ENCODE measurements at regions not wholly inside any gene's neighbourhood (a gene's known extent, or its start where the extent isn't known, plus 50 kb on each side); places are given as distances from the start of the nearest gene placed in this dataset.

- TF ChIP-seq CTCF (IDR thresholded peaks at IDR 0.05; ENCODE audit: low read depth, low read length) (no peak), EZH2phosphoT487 (IDR thresholded peaks at IDR 0.05; ENCODE audit: low read depth) (no peak)
These were observed 274.5 kb upstream of the IZUMO3 start for GRCh38 chr9:24820196-24820595.

Data from OCI-LY3 (cell line).